Heart right ventricle (tissue), 16 donors: ENCODE measurements at regions not wholly inside any gene's neighbourhood (a gene's known extent, or its start where the extent isn't known, plus 50 kb on each side); places are given as distances from the start of the nearest gene placed in this dataset.

Source experiments
- ATAC-seq, 8 donors: fragments of 200-7000 bp; cut with Tn5 transposase; one replicate each; pipeline ENCODE4 v1.9.1; 2020; ENCODE audit warnings: mild to moderate bottlenecking in 8 of 8, moderate library complexity in 8 of 8, moderate number of reproducible peaks in 1 of 8
- DNase-seq, 2 donors: peaks; one replicate each; pipeline ENCODE4 v3.0.0-alpha.2; 2020
- H3K27ac ChIP-seq, 10 donors: fragments of 200-600 bp; sonication (generic) in 2 of 10; one replicate each; pipeline versions ENCODE4 v1.5.0 to v1.8.0; 2020 to 2022; ENCODE audit warnings: mild to moderate bottlenecking in 3 of 10
- H3K27me3 ChIP-seq, 7 donors: fragments of 200-600 bp; one replicate each; pipeline ENCODE4 v1.8.0; 2021 to 2022; ENCODE audit warnings: mild to moderate bottlenecking in 2 of 7
- H3K36me3 ChIP-seq, 9 donors: fragments of 200-600 bp; sonication (generic) in 1 of 9; one replicate each; pipeline versions ENCODE4 v1.5.0 to v1.8.0; 2020 to 2022; ENCODE audit warnings: mild to moderate bottlenecking in 2 of 9
- H3K4me1 ChIP-seq, 9 donors: fragments of 200-600 bp; sonication (generic) in 1 of 9; one replicate each; pipeline versions ENCODE4 v1.5.0 to v1.8.0; 2020 to 2022; ENCODE audit warnings: mild to moderate bottlenecking in 4 of 9
- H3K4me3 ChIP-seq, 10 donors: fragments of 200-600 bp; sonication (generic) in 2 of 10; one replicate each; pipeline versions ENCODE4 v1.5.0 to v1.8.0; 2020 to 2022; ENCODE audit warnings: mild to moderate bottlenecking in 7 of 10, moderate library complexity in 2 of 10
- H3K9me3 ChIP-seq, 11 donors: fragments of 200-600 bp in 10 of 11; sonication (generic) in 2 of 11; one replicate each; pipeline versions ENCODE4 v1.5.0 to v1.8.0; 2013 to 2022; ENCODE audit warnings: mild to moderate bottlenecking in 2 of 11, control low read depth in 1 of 11, moderate library complexity in 1 of 11
- CTCF ChIP-seq, 9 donors: fragments of 200-600 bp; sonication (generic) in 2 of 9; IDR thresholded peaks; one replicate each; pipeline versions ENCODE4 v1.5.0 to v1.8.0; 2021 to 2022; ENCODE audit warnings: antibody characterized with exemption in 9 of 9, mild to moderate bottlenecking in 5 of 9, moderate library complexity in 1 of 9
- WGBS, 2 donors: extraction: QIAGEN DNeasy Blood & Tissue Kit; methylation state at CpG; one replicate each; pipeline ENCODE4 v1.1.7; 2013; ENCODE audit warnings: inconsistent platforms in 1 of 2; 5-methylcytosine and 5-hydroxymethylcytosine counted together
- intact Hi-C, 10 donors: fragments of 100-400 bp; cut with DNase I; formaldehyde crosslinking; loops; one replicate each; pipeline versions ENCODE4 v1.11.1 to v1.14.2; 2022
- donor health status: Arrhythmogenic right ventricular cardiomyopathy.
- donor health status: ischemic (EF 13 %, LVEDD 7.1; RV severe dilation, severe dysfunction).
- donor health status: healthy with polysubstance abuse.
- donor health status: DM: no; HTN: yes; CAD: no.
- donor health status: DM: no; HTN: no; CAD: no.
- donor health status: ischemic (EF 25% LVEDD 6.9; RV normal size, moderate dysfunction).
- donor health status: ischemic (EF 25% LVEDD 5.7; RV mildly dilated, moderate dysfunction).
- donor health status: healthy.
- donor health status: DM: yes; HTN: yes; CAD: no.
- donor health status: Ischemic cardiomyopathy.
- donor health status: ischemic (EF 35%, LVEDD 5.7; RV mildly dilated, moderate dysfunction).
- donor health status: nonischemic (EF 11% LVEDD 7.7; RV severe dilation, severe dysfunction).
- donor health status: DM: yes; HTN: yes; CAD: no.
- donor health status: PGD.
- donor health status: ischemic (EF 29% LVEDD 5.4; RV normal size, mild dysfunction).
- donor health status: nonischemic (EF 23%, LVEDD 6.1; RV moderate dilation, normal function).

GRCh38 chr1:4086921-4087320, 186.8 kb upstream of the C1orf174 start:
- 87 to 88% methylated on average over 4 of the region's 4 CpGs for WGBS, 2 donors
- TF ChIP-seq CTCF (IDR thresholded peaks at IDR 0.05), result no peak
- Histone ChIP-seq H3K27me3 (peaks cover 0 to 30% (median 15%) of the 10 kb centered on the region in 7 donors), H3K9me3 (peaks cover 0 to 17% (median 0%) of the 10 kb centered on the region in 11 donors), H3K4me1 (no peaks in the 10 kb centered on the region), H3K4me3 (no peak overlapping the region), H3K27ac (no peak overlapping the region), H3K36me3 (no peaks in the 10 kb centered on the region)
- ATAC-seq, result no peak
- no peak for DNase-seq
- intact Hi-C loops, result no loop called here

- H3K36me3 ChIP-seq, result no peaks in the 10 kb centered on the region
- intact Hi-C loops, result no loop called here
- H3K9me3 ChIP-seq, result peaks cover 0 to 20% (median 0%) of the 10 kb centered on the region in 11 donors
- H3K27ac ChIP-seq, result no peak overlapping the region
- no peaks in the 10 kb centered on the region for H3K4me1 ChIP-seq
- H3K27me3 ChIP-seq, result peaks cover 0 to 27% (median 9%) of the 10 kb centered on the region in 7 donors
- DNase-seq (no peak), ATAC-seq (no peak)
- H3K4me3 ChIP-seq, result no peak overlapping the region
- WGBS, 2 donors, result 66 to 68% methylated on average over 9 of the region's 9 CpGs
- TF ChIP-seq CTCF (IDR thresholded peaks at IDR 0.05), result no peak
Observed at GRCh38 chr1:4087530-4088420, 187.7 kb upstream of the C1orf174 start.

- no peak for DNase-seq
- Histone ChIP-seq H3K9me3 (peaks cover 0 to 20% (median 0%) of the 10 kb centered on the region in 11 donors), H3K4me1 (no peaks in the 10 kb centered on the region), H3K4me3 (no peak overlapping the region), H3K27me3 (peaks cover 0 to 22% (median 9%) of the 10 kb centered on the region in 7 donors), H3K36me3 (no peaks in the 10 kb centered on the region), H3K27ac (no peak overlapping the region)
- WGBS, 2 donors, result 86 to 90% methylated on average over 15 of the region's 15 CpGs
- ATAC-seq, result no peak
- no peak for TF ChIP-seq CTCF (IDR thresholded peaks at IDR 0.05)
- intact Hi-C loops, result no loop called here
Observed at GRCh38 chr1:4088676-4089075, 188.6 kb upstream of the C1orf174 start.

GRCh38 chr1:4089421-4090175, 189.5 kb upstream of the C1orf174 start:
- Histone ChIP-seq H3K27ac (no peak overlapping the region), H3K36me3 (no peaks in the 10 kb centered on the region), H3K4me1 (no peaks in the 10 kb centered on the region), H3K27me3 (peaks cover 0 to 16% (median 12%) of the 10 kb centered on the region in 7 donors), H3K9me3 (peaks cover 0 to 20% (median 0%) of the 10 kb centered on the region in 11 donors), H3K4me3 (no peak overlapping the region)
- intact Hi-C loops, result no loop called here
- ATAC-seq (no peak), DNase-seq (no peak)
- no peak for TF ChIP-seq CTCF (IDR thresholded peaks at IDR 0.05)
- WGBS, 2 donors, result 81 to 89% methylated on average over 15 of the region's 15 CpGs
